Activated CD8-positive, alpha-beta memory T cell treated with anti-CD3 and anti-CD28 coated beads, Interleukin-2, amount 50 U/mL, for 48 hours (primary cell): ENCODE measurements at regions not wholly inside any gene's neighbourhood (a gene's known extent, or its start where the extent isn't known, plus 50 kb on each side); places are given as distances from the start of the nearest gene placed in this dataset.

Experiments used
- DNase-seq: peaks from one replicate; pipeline ENCODE4 v3.0.0-alpha.2; 2020

DNA sequence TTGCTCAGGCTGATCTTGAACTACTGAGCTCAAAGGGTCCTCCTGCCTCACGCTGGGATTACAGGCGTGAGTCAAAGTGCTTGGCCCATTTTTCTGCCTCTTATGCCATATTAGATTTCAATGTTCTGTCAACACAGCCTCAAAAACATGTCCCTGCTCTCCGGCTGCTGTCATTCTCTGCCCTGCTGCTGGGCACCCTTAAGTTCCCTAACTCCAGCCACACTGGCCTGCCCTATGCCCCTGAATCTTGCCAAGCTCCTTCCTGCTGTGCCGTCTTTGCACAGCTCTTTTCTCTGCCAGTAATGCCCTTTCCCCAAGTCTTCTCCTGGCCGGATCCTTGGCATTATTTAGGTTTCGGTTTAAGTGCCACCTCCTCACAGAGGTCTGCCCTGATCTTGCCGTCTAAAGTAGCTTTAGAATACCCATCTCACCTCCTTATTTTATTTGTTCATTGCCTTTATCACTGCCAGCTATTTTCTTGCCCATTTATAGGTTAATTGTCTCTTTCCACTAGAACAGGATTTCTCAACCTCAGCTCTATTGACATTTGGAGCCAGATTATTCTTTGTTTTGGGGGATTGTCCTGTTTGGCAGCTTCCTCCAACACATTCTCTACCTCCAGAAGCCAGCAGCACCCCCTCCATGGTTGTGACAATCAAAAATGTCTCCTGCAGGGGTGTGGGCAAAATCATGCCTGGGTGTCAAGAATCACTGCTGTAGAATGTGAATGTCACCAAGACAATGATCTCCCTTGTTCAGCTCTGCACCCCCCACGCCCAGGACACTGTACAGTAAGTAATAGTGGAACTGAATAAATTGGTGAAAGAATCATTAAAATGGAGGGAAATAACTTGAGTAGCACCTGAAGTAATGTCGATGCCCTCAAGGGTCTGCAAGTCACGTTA, 168.2 kb downstream of the CYLD start:
- no peak for DNase-seq

DNA sequence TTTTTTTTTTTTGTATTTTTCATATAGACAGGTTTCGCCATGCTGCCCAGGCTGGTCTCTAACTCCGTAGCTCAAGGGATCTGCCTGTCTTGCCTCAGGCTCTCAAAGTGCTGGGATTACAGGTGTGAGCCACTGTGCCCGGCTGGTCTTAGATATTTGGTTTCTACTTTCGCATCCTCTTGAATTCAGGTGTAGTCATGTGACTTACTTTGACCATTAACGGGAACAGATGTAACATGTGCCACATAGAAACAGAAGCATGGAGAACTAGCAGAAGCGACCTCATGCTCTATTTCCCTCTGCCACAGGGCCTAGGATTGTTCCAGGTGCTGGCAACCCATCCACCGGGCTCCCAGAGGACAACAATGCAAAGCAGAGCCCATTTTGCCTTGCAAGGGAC, 166.6 kb downstream of the CYLD start:
- DNase-seq: no peak

DNA sequence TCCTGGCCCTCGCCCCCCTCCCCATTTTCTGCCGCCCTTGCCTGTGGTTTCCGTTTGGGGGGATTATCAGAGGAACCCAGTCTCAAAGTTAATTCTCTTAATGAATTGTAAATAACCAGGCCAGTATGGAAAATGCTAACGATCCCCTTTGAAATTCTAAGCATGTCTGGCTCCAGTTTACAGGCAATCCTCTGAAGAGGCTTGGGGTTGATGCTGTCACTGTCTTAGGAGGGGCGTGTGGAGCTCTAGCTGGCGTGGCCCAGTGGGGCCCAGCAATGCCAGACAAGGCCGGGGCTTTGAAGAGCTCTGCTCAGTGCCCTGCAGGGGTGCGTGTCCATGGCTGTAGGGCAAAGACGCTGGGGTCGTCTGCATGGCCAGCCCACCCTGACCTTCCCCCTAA, 164.6 kb downstream of the CYLD start:
- DNase-seq: no peak

DNA sequence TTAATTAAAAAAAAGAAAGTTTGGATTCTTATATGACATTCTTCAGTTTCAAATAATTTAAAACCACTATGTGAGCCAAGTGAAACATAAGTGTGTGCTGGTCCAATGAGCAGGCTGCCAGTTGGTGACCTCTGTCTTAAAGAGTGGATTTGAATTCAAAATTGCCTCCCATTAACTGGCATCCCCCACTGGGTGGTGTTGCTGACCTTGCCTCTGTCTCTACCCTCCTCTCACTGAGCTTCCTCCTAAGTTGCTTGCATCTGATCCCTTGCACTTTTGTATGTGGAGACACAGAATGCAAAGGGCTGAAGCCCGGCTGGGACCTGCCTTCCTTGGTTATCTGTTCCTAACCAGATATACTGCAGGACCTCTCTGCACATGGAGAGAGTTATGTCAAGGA, 160.6 kb downstream of the CYLD start:
- DNase-seq: no peak

DNA sequence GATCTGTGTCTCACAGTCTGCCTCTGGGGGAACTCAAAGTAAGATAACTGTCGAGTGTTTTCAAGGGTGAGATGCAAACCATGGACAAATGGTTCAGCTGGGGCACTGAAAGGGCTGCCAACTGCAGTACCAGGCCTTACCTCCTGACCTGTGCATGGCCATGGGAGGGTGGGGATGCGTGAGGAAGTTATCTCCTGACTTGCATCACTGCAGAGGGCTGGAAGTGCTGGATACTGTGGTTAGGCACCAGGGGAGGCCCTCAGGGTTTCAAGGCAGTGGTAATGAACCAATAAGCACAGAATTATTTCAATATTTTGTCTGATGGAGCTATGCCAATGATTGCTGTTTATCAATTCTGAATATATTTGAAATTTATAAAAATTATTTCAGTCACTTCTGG, 159.2 kb downstream of the CYLD start:
- no peak for DNase-seq

DNA sequence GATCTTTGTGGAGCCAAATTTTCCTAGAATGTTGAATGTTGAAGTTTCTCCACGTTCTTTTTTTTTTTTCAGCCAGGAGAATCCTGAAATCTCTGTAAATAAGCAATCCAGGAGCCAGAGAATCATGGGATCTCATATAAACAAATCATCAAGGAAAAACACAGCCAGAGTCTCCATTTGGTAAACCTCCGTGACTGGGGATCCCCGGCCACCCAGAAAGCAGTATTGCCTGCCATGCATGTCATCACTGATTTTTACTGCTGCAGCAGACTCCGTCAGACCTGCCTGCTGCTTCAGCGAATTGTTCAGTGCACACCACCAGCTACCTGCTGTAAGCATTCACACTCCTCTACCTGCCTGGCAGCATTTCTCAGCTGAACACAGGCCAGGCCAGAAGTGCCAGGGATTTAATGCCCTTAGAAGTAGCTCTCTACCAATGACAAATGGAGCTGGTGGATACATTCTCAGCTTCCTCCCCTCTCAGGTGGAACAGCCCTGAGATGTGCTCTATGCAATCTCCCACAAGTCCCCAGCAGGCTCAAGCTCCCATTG, 158.6 kb downstream of the CYLD start:
- DNase-seq: no peak

DNA sequence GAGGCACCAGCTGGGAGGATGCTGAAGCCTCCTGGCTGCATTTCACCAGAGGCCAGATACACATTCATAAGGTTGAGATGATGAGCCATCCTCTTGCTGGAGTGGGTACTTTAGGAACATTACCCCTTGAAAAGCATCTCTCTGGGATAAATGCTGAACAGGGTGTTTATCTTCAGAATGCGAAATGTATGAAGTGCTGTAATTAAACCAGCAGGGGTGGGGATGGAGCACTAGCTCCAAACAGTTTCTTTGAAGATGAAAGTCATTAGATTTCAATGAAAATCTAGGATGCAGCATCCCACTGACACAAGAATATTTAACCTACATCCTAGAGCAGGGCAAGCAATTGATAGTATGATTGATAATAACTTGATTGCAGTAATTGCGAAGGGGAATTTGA, 158.1 kb downstream of the CYLD start:
- no peak for DNase-seq

DNA sequence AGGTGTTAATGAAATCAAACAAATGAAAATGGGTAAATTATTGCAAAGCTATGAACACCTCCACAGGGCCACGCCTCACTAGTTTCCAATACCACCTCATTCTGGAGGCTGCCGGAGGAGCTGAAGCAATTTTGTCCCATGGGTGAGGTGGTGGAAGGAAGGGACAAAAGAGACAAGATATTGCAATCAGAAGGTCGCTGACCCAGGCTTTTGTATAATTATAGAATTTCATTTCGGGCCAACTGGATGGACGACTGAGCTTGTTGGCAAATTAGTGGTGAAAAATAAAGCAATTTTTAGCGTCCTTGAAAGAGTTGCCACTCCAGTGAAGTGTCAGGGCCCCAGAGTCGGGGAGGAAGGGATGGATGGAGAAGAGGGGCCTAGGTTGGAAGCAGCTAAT, 147.9 kb downstream of the CYLD start:
- DNase-seq: no peak

DNA sequence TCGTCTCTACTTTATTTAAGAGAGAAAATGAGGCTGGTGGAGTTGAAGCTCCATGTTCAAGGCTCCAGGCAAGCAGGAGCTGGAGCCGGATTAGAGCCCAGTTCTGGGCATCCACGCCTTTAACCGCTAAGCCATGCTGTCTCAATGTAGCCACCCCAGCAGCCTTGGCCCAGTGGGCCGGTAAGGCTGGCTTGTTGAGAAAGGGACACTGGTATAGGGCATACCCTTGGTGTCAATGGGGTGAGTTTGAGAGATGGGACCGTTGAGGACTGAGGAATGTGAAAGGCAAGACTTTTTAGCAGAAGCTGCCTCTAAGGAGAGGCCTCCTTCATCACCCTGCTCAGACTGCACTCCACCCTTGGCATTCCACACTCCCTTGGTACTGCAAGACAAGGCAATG, 147.4 kb downstream of the CYLD start:
- DNase-seq: no peak

DNA sequence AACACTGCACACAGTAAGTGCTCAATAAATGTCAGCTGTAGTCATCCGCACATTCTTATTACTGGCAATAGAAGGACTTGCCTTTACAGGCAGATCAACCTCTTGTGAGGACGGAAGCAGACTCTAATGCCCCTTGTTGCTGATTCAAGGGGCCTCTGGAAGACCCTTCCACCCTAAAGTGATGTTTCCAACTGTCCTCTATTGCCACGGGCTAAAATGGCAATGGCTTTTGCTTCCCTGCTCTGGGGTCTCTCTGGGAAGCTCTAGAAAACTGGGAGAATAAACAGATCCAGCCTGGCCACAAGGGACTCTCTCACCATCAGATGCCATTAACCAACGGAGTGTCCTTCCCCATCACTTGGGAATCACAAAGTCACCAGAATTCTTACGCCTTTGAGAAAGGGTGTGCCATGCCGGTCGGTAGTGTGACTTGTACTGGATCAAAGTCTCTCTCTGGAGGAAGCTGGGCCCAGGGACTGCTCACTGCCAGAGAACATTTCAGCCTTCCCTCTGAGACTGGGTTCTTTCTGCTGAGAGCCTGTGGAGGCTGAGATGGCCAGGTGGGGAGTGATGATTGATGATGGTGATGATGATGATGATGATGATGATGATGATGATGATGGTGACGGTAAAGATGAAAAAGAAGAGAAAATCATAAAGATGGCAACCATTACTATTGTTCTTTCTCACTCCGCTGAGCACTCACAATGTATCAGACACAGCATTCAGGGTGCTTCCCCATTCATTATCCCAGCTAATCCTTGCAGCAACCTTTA, 146.8 kb downstream of the CYLD start:
- no peak for DNase-seq

DNA sequence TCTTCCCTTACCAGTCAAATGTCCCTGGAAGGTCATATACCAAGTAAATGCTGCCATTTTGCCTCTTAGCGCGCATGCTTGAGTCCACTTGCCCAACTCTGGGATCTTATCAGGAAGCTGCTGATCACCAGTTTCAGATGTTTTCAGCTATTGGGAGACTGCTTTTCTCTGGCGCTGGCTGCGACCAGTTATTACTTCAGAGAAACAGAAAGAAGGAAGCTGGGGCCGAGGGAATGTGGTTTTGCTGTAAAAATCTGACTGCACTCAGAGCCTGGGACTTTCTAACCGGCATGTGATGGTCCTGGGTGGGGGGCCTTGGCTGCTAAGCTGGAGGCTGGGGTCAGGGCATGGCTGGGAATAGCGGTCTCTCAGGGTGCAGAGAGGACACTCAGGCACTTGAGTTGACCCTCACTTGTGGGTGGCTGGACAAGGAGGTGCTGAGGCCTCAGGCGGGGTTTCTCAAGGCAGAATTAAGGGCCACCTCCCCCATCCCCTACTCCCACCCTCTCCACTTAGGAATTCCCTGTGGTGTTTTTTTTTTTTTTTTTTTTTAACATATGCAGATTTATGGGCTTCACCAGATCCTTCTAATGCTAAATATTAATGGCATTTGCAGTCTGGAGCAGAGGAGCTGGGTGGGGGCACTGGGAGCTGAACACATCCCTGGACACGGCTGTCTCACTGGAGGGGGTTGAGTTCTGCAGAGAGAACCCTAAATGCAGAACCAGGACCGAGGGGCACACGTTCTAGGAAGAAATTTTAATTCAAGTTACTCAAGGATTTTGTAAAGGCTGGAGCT, 145.8 kb downstream of the CYLD start:
- DNase-seq: no peak

DNA sequence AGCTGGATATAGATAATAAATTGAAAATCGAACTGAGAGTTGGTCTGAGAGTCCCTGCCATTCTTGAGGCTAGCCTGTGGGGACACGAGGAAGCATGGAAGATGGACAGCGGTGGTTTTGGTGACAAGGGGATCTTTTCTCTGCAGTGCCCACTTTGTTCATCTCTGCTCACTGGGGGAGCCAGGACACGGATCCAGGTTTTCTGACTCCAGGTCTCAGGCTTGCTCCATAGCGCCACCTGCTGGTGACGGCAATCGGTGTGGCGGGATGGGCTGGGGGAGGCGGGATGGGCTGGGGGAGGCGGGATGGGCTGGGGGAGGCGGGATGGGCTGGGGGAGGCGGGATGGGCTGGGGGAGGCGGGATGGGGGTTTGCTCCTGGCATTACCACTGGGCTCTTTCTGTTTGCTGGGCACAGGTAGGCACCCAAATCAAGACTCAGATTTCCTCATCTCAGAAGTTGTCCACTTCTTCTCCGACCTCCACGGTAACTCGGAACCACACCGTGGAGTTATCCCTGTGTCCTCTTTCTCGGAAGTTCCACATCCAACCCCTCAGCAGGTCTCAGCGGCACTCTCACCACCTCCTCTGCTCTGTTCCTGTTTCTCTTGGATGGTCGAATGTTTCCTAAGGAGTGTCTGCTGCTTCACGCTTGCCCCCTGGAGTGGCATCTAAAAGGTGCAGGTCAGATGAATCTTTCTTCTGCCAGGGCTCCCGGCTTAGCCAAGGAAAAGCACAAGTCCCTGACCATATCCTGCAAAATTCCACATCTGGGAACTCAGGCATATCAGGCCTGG, 142.4 kb downstream of the CYLD start:
- DNase-seq: peak; percentile 87

DNA sequence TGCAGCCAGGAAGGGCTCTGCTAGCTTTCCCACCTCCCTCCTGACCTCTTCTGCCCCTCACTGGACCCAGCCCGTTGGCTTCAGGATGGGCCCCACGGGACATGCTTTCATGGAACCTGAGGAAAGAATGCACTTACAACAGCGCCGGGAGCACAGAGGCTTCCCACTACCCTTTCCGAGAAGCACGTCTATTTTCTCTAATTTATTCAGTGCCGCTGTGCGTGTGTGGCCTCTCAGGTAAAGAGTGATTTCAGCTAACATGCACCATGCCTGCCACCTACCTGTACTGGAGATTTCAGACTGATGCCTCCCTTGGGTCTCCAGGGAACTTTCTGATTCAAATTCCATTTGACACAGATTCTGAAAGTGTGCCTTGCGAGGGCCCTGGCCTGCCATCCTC, 140.1 kb downstream of the CYLD start:
- no peak for DNase-seq

DNA sequence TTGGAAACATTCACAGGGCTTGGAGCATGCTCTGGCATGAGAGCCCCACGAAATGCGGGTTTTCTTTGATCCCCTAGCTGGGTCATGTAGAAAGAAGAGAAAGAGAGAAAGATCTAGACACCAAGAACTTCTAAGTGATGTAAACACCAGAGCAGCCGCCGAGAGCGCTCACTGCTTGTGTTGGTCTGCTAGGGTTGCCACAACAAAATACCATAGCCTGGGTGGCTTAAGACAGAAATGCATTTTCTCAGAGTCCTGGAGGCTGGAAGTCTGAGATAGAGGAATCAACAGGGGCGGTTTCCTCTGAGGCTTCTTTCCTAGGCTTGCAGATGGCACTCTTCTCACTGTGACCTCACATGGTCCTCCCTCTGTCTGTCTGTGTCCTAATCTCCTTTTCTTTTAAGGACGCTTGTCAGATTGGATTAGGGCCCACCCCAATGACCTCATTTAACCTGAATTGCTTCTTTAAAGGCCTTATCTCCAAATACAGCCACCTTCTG, 139.5 kb downstream of the CYLD start:
- no peak for DNase-seq

DNA sequence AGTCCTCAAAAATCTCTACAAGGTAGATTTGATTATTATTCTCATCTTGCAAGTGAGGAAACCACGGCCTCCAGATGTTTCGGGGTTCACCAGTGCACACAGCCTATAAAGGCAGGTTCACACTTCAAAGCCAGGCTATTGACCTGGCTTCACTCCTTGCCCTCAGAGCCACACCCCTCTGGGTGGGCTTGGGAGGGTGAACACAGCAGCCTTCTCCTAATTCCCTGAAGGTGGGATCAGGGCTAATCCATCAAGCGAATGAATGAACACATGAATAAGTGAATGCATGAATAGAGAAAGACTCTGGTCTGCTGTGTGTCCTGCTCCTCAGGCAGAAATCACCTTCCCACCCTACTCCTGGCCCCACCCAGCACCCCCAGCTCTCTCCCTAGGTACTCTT, 139.0 kb downstream of the CYLD start:
- no peak for DNase-seq

DNA sequence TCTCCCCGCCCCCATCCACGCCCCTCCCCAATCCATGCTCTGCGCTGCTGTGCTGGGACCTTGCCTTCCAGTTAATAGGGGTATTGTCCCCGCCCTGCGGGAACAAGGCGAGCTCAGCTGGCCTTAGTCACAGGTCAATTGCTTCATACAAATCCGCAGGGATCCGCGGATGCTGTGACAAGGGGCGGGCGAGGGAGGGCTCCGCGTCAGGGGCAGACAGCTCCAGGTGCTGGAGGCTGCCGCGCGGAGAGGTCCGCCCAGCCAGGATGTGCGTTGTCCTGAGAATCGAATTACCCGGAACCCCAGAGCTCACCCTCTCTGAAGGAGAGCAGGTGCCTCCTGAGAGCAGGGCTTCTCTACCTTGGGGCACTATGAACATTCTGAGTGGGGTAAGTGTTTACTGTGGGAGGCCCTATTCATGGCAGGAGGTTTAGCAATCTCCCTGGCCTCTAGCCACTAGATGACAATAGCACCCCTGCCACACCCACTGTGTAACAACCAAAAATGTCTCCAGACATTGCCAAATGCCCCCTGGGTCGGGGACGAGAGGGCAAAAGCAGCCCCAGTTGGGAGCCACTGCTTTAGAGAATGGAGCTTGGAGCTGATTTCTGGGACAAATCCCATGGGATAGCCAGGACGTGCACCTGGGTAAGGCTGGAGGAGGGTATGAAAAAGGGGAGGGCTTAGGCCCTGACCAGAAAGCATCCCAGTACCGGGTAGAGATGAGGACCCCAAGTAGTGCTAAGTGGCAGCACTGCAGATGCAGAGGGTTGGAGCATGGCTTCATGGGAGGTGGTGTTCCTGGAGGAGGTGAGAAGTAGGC, 138.2 kb downstream of the CYLD start:
- DNase-seq: no peak

DNA sequence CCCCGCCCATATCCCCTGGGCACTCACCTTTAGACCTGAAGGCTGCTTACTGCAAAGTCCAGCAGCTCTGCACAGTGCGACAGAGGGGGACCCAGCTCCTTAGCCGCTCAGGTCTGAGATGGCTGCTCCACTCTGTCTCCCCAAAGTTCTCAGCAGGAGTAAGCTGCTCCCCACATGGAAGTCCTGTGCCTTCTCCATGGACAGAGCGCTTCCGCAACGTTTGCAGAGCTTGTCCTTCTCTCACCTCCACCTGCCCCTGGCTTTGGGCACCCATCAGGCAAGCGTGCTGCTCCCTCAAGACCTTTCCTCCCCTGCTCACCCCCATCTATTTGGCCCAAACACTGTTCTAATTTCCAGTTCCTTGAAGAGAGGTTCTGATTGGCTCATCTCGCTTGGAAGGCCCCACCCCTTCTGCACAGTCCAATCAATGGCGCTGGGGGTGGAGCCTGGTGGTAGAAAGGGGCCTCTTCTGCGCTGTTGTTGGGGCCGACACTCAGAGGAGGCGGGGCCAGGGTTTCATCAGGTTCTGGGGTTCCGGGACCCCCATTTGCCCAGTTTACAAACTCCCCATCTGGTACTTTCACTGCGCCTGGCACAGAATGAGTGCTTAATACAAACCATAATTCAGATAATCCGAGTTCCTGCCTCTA, 137.2 kb downstream of the CYLD start:
- no peak for DNase-seq

DNA sequence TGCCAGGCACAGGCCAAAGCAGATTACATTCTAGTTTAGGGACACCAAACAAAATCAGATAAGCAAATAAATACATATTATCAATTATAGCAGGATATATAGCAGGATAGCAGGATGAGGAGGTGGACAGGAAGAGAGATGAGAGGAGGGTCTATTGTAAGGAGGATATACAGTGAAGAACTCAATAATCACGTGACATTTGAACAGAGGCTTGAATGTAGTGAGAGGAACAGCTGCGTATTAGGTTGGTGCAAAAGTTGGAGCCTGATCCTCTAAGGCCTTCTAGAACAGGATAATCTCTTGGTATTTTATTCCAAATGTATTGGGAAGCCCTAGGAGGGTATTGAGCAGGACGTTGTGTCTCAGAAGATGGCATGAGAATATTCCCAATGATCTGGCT, 136.7 kb downstream of the CYLD start:
- DNase-seq: no peak

DNA sequence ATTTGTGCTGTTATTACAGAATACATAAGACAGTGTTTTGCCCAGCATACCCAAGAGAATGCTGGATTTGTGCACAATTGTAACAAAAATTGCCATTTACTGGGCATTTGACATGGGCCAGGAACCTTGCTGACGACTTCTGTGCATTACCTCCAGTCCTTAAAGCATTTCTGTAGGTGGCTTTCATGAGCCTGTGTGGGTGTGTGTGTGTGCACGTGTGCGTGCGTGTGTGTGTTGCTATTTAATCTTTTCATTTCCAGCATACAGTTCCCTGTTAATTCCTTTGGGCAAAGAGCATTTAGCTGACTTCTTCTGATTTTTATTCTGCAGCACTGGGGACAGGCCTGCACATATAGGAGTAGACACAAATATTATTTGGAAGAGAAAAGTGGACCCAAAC, 134.4 kb downstream of the CYLD start:
- DNase-seq: no peak

DNA sequence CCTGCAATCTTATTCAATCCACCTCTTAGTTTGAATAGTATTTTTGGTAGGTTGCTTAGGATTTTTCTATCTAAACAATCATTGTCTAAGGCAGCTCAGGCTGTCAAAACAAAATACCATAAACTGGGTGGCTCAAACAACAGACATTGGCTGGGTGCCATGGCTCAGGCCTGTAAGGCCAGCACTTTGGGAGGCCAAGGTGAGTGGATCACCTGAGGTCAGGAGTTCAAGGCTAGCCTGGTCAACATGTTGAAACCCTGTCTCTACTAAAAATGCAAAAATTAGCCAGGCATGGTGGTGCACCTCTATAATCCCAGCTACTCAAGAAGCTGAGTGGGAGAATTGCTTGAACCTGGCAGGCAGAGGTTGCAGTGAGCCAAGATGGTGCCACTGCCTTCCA, 126.7 kb downstream of the CYLD start:
- no peak for DNase-seq

DNA sequence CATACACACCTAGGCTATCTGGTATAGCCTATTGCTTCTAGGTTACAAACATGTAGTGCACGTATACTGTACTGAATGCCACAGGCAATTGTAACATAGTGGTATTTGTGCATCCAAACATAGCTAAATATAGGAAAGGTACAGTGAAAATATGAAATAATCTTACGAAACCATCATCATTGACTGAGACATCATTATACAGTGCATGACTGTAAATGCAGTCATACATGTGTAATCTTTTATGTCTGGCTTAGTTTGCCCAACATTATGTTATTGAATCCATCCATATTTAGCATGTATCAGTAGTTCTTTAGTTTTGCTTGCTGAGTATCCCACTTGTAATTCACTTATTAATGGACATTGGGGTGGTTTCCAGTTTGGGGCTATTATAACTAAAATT, 124.9 kb downstream of the CYLD start:
- DNase-seq: no peak
